ENCODE measurements at regions not wholly inside any gene's neighbourhood (a gene's known extent, or its start where the extent isn't known, plus 50 kb on each side); places are given as distances from the start of the nearest gene placed in this dataset.

GRCh38 chr3:31379598-31379997 lies 153.1 kb upstream of the STT3B start:
- Histone ChIP-seq H2BK120ac (ENCODE audit: low read depth, low read length) (no peak overlapping the region), H3K14ac (replicated peaks; ENCODE audit: low read depth, low read length) (no peak overlapping the region), H3K9ac (ENCODE audit: low read depth, low read length) (no peak overlapping the region), H2AFZ (replicated peaks; ENCODE audit: low read length, poor library complexity) (no peak overlapping the region), H3K4me1 (ENCODE audit: control insufficient read depth, insufficient read depth, low read length) (peaks cover 2% of the 10 kb centered on the region; the same call in 1 of the 2 replicates), H3K18ac (ENCODE audit: low read depth, low read length) (no peak overlapping the region), H3K4me3 (ENCODE audit: insufficient read depth, low read depth, low read length) (no peak overlapping the region), H3K36me3 (ENCODE audit: control insufficient read depth, insufficient read depth, low read length) (no peaks in the 10 kb centered on the region), H3K4ac (ENCODE audit: low read depth, low read length) (no peak overlapping the region), H3K27ac (ENCODE audit: insufficient read depth, low read length) (no peak overlapping the region), H3K27me3 (ENCODE audit: control insufficient read depth, insufficient read depth, low read length) (no peaks in the 10 kb centered on the region), H3K9me3 (ENCODE audit: control insufficient read depth, insufficient read depth, low read length) (no peaks in the 10 kb centered on the region), H3K23ac (ENCODE audit: low read depth, low read length) (no peak overlapping the region), H3K56ac (ENCODE audit: extremely low read depth, insufficient read depth, low read length) (no peak overlapping the region), H4K5ac (ENCODE audit: low read depth, low read length) (no peak overlapping the region), H3K79me1 (ENCODE audit: low read depth in 1 of 2, low read length in 2 of 2) (no peaks in the 10 kb centered on the region), H2AK5ac (ENCODE audit: low read depth, low read length) (no peak overlapping the region), H4K20me1 (ENCODE audit: insufficient read depth, low read length) (no peaks in the 10 kb centered on the region), H3K4me2 (ENCODE audit: low read depth, low read length) (no peak overlapping the region), H2AK9ac (replicated peaks; ENCODE audit: low read depth, low read length, poor library complexity) (no peak overlapping the region), H4K8ac (ENCODE audit: low read depth in 2 of 2, low read length in 2 of 2) (no peak overlapping the region), H4K91ac (ENCODE audit: insufficient read depth, low read depth, low read length) (no peak overlapping the region), H2BK20ac (ENCODE audit: low read depth, low read length) (no peak overlapping the region), H2BK15ac (ENCODE audit: low read depth, low read length) (no peak overlapping the region), H2BK5ac (ENCODE audit: low read depth, low read length, poor library complexity, severe bottlenecking) (no peak overlapping the region), H3K9me1 (ENCODE audit: insufficient read depth, low read length) (no peaks in the 10 kb centered on the region)
- no TSS peak for BruUV-seq (replicated peaks)
- DNase-seq (no peak), ATAC-seq (ENCODE audit: low read depth) (no peak)
- ChIA-PET CTCF (no interaction called here), POLR2A (ENCODE audit: unreplicated experiment) (no interaction called here)
- intact Hi-C loops (cut with micrococcal nuclease) (no loop called here), dilution Hi-C loops (cut with HindIII; ENCODE audit: low sequenced_read_pairs, unreplicated experiment) (no loop called here), in situ Hi-C loops (cut with MboI; ENCODE audit: low sequenced_read_pairs) (no loop called here)
- WGBS, 2 experiments (ENCODE audit: extremely low coverage in 2 of 2, insufficient read length in 1 of 2), result no CpG with 5 or more reads among the region's 2 CpGs
- no peak for TF ChIP-seq POLR2A (IDR thresholded peaks at IDR 0.05; ENCODE audit: low read depth, low read length)
- TF ChIP-seq ELK1 (IDR thresholded peaks at IDR 0.05; ENCODE audit: borderline replicate concordance, low read depth, low read length), result no peak
- TF ChIP-seq RAD21 (IDR thresholded peaks at IDR 0.05; ENCODE audit: low read length), result no peak
- TF ChIP-seq MAFK (IDR thresholded peaks at IDR 0.05; ENCODE audit: low read depth, low read length), result no peak
- TF ChIP-seq USF2 (IDR thresholded peaks at IDR 0.05; ENCODE audit: low read depth, low read length), result no peak
- no peak for TF ChIP-seq MXI1 (IDR thresholded peaks at IDR 0.05; ENCODE audit: borderline replicate concordance, low read depth, low read length)
- no peak for TF ChIP-seq CEBPB (IDR thresholded peaks at IDR 0.05; ENCODE audit: low read depth, low read length)
- TF ChIP-seq SMC3 (IDR thresholded peaks at IDR 0.05; ENCODE audit: low read depth, low read length), result no peak
- no peak for TF ChIP-seq BHLHE40 (IDR thresholded peaks at IDR 0.05; ENCODE audit: low read depth, low read length)
- no peak for TF ChIP-seq RFX5 (IDR thresholded peaks at IDR 0.05; ENCODE audit: low read depth, low read length)
- TF ChIP-seq RCOR1 (IDR thresholded peaks at IDR 0.05; ENCODE audit: insufficient replicate concordance, low read length), result no peak
- no peak for TF ChIP-seq FOS (IDR thresholded peaks at IDR 0.05; ENCODE audit: low read depth, low read length)
- no peak for TF ChIP-seq MAZ (IDR thresholded peaks at IDR 0.05; ENCODE audit: borderline replicate concordance, low read depth, low read length)
- TF ChIP-seq NFE2L2 (IDR thresholded peaks at IDR 0.05; ENCODE audit: low read depth, low read length), result no peak
- TF ChIP-seq CHD1 (IDR thresholded peaks at IDR 0.05; ENCODE audit: low read depth, low read length), result no peak
- TF ChIP-seq, protein P1, sequence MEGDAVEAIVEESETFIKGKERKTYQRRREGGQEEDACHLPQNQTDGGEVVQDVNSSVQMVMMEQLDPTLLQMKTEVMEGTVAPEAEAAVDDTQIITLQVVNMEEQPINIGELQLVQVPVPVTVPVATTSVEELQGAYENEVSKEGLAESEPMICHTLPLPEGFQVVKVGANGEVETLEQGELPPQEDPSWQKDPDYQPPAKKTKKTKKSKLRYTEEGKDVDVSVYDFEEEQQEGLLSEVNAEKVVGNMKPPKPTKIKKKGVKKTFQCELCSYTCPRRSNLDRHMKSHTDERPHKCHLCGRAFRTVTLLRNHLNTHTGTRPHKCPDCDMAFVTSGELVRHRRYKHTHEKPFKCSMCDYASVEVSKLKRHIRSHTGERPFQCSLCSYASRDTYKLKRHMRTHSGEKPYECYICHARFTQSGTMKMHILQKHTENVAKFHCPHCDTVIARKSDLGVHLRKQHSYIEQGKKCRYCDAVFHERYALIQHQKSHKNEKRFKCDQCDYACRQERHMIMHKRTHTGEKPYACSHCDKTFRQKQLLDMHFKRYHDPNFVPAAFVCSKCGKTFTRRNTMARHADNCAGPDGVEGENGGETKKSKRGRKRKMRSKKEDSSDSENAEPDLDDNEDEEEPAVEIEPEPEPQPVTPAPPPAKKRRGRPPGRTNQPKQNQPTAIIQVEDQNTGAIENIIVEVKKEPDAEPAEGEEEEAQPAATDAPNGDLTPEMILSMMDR (conservative IDR thresholded peaks at IDR 0.05; ENCODE audit: low read depth, low read length), result no peak

Measured in IMR-90 (cell line).